ENCODE measurements at regions not wholly inside any gene's neighbourhood (a gene's known extent, or its start where the extent isn't known, plus 50 kb on each side); places are given as distances from the start of the nearest gene placed in this dataset.

- no peak overlapping the region for H2AK5ac ChIP-seq (ENCODE audit: insufficient read length, low read length)
- no peak overlapping the region for H3K27ac ChIP-seq (ENCODE audit: insufficient read length, low read depth, low read length)
- Mint-ChIP-seq H3K27me3 (ENCODE audit: low read depth) (no peaks in the 10 kb centered on the region), H3K4me3 (no peak overlapping the region), H3K9me3 (no peaks in the 10 kb centered on the region), H3K27ac (no peak overlapping the region), H3K36me3 (ENCODE audit: insufficient read depth in 1 of 3, low read depth in 3 of 3) (no peaks in the 10 kb centered on the region), H3K4me1 (peaks cover 0 to 4% of the 10 kb centered on the region in 2 experiments; a peak in 1 of 4 replicates)
- H4K8ac ChIP-seq (replicated peaks; ENCODE audit: insufficient read length, low read depth, low read length) = no peak overlapping the region
- no peaks in the 10 kb centered on the region for H3K79me2 ChIP-seq (ENCODE audit: insufficient read depth, low read length)
- H3K79me1 ChIP-seq (ENCODE audit: insufficient read depth, low read depth, low read length, poor library complexity, severe bottlenecking) = no peaks in the 10 kb centered on the region
- no peak overlapping the region for H2BK20ac ChIP-seq (ENCODE audit: low read depth, low read length, poor library complexity, severe bottlenecking)
- no peaks in the 10 kb centered on the region for H3K4me1 ChIP-seq (ENCODE audit: insufficient read depth, low read length)
- H3K56ac ChIP-seq (ENCODE audit: insufficient read length, low read depth, low read length) = no peak overlapping the region
- H3K18ac ChIP-seq (ENCODE audit: insufficient read length, low read depth, low read length) = no peak overlapping the region
- no peak overlapping the region for H3K4me2 ChIP-seq (ENCODE audit: insufficient read depth, insufficient read length, low read length)
- no peak for DNase-seq
- no peak overlapping the region for H2BK15ac ChIP-seq (ENCODE audit: low read depth, low read length)
- no peak overlapping the region for H2BK12ac ChIP-seq (ENCODE audit: insufficient read length, low read depth, low read length)
- H3K14ac ChIP-seq (ENCODE audit: insufficient read depth, low read length) = no peak overlapping the region
- H4K91ac ChIP-seq (ENCODE audit: insufficient read length, low read depth, low read length) = no peak overlapping the region
- no peak overlapping the region for H3K4ac ChIP-seq (ENCODE audit: low read depth, low read length)
- H2BK120ac ChIP-seq (ENCODE audit: low read depth, low read length, poor library complexity, severe bottlenecking) = no peak overlapping the region
- no peak overlapping the region for H2AFZ ChIP-seq (ENCODE audit: low read length)
- H3K23ac ChIP-seq (ENCODE audit: insufficient read length, low read depth, low read length) = no peak overlapping the region
- no peak overlapping the region for H4K5ac ChIP-seq (ENCODE audit: insufficient read length, low read depth, low read length)
- TF ChIP-seq, protein P1, sequence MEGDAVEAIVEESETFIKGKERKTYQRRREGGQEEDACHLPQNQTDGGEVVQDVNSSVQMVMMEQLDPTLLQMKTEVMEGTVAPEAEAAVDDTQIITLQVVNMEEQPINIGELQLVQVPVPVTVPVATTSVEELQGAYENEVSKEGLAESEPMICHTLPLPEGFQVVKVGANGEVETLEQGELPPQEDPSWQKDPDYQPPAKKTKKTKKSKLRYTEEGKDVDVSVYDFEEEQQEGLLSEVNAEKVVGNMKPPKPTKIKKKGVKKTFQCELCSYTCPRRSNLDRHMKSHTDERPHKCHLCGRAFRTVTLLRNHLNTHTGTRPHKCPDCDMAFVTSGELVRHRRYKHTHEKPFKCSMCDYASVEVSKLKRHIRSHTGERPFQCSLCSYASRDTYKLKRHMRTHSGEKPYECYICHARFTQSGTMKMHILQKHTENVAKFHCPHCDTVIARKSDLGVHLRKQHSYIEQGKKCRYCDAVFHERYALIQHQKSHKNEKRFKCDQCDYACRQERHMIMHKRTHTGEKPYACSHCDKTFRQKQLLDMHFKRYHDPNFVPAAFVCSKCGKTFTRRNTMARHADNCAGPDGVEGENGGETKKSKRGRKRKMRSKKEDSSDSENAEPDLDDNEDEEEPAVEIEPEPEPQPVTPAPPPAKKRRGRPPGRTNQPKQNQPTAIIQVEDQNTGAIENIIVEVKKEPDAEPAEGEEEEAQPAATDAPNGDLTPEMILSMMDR (conservative IDR thresholded peaks at IDR 0.05) = no peak
- no peak overlapping the region for H3K9ac ChIP-seq (ENCODE audit: extremely low read depth, insufficient read length, low read length)
- H3T11ph ChIP-seq (ENCODE audit: low read length) = no peak overlapping the region
- no peaks in the 10 kb centered on the region for H3K27me3 ChIP-seq (ENCODE audit: insufficient read depth, low read length)
- no CpG with 5 or more reads among the region's 3 CpGs for WGBS (ENCODE audit: extremely low coverage, insufficient read length, low lambda C conversion rate)
- no peaks in the 10 kb centered on the region for H3K9me3 ChIP-seq (ENCODE audit: control insufficient read depth, low read depth, low read length)
- H2BK5ac ChIP-seq (ENCODE audit: insufficient read length, low read length) = no peak overlapping the region
- no peaks in the 10 kb centered on the region for H3K23me2 ChIP-seq (ENCODE audit: insufficient read length, low read depth, low read length, poor library complexity, severe bottlenecking)
- H4K20me1 ChIP-seq (ENCODE audit: control insufficient read depth, insufficient read depth, insufficient read length) = no peaks in the 10 kb centered on the region
Measured at GRCh38 chr9:80841888-80842287, 847.5 kb downstream of the TLE1 start.

Measured in H9 (cell line).